GM12865 (cell line): ENCODE measurements at regions not wholly inside any gene's neighbourhood (a gene's known extent, or its start where the extent isn't known, plus 50 kb on each side); places are given as distances from the start of the nearest gene placed in this dataset.
"Not testable (repeated sequence)": the region's sequence is repeated elsewhere in the genome, so short reads cannot be mapped to it uniquely, and the experiment has no call there.

Experiments used
- DNase-seq: peaks from one replicate; pipeline ENCODE4 v3.0.0; 2010; ENCODE audit warnings: low read depth
- H3K4me3 ChIP-seq: 2 replicates; pipeline ENCODE4 v1.5.1; 2011; ENCODE audit warnings: mild to moderate bottlenecking, low read depth, low read length, control low read depth
- CTCF ChIP-seq: IDR thresholded peaks from 2 replicates; pipeline ENCODE4 v1.5.1; 2011; ENCODE audit warnings: low read length, control low read depth, low read depth, inconsistent platforms; ENCODE audit not compliant: insufficient read depth; ENCODE audit errors: missing control alignments

- DNase-seq, result peak; percentile 15
- H3K4me3 ChIP-seq, result no peak overlapping the region
- no peak for TF ChIP-seq CTCF
These were observed 250.8 kb upstream of the SOX9 start for GRCh38 chr17:71869841-71870545.

GRCh38 chr17:71870546-71870862, 250.3 kb upstream of the SOX9 start:
- TF ChIP-seq CTCF, result no peak
- no peak overlapping the region for H3K4me3 ChIP-seq
- no peak for DNase-seq

GRCh38 chr17:71872843-71873485, 247.9 kb upstream of the SOX9 start:
- TF ChIP-seq CTCF, result no peak
- no peak overlapping the region for H3K4me3 ChIP-seq
- DNase-seq, result no peak

- not testable (repeated sequence) for H3K4me3 ChIP-seq, DNase-seq
These were observed 246.0 kb upstream of the SOX9 start for GRCh38 chr17:71874773-71875172.

GRCh38 chr17:71878271-71878670, 242.5 kb upstream of the SOX9 start:
- H3K4me3 ChIP-seq, result no peak overlapping the region
- TF ChIP-seq CTCF, result no peak
- DNase-seq, result no peak

GRCh38 chr17:71878998-71879397, 241.8 kb upstream of the SOX9 start:
- no peak for DNase-seq
- H3K4me3 ChIP-seq, result no peak overlapping the region
- no peak for TF ChIP-seq CTCF

GRCh38 chr17:71881041-71881440, 239.8 kb upstream of the SOX9 start:
- DNase-seq, result no peak
- H3K4me3 ChIP-seq, result no peak overlapping the region
- TF ChIP-seq CTCF, result no peak
